ENCODE measurements at regions not wholly inside any gene's neighbourhood (a gene's known extent, or its start where the extent isn't known, plus 50 kb on each side); places are given as distances from the start of the nearest gene placed in this dataset.

- no peak for TF ChIP-seq POLR2A (IDR thresholded peaks at IDR 0.05)
- TF ChIP-seq CTCF (IDR thresholded peaks at IDR 0.05): no peak
- TF ChIP-seq EP300 (IDR thresholded peaks at IDR 0.05): no peak
These were observed 345.0 kb downstream of the TMEM38B start for GRCh38 chr9:106039151-106039935.
